Peyer's patch (tissue), 4 donors: ENCODE measurements at regions not wholly inside any gene's neighbourhood (a gene's known extent, or its start where the extent isn't known, plus 50 kb on each side); places are given as distances from the start of the nearest gene placed in this dataset.

Experiments
- POLR2A ChIP-seq, 2 donors: fragments of 450-650 bp; IDR thresholded peaks; one replicate each; pipeline ENCODE4 v1.5.1; 2017; ENCODE audit warnings: antibody characterized with exemption in 2 of 2, mild to moderate bottlenecking in 2 of 2, moderate library complexity in 2 of 2
- TF ChIP-seq, protein P1 (sequence below), 6 experiments: fragments of 450-650 bp in 4 of 6; fragments of 200-600 bp in 2 of 6; sonication (generic) in 1 of 6; IDR thresholded peaks; one replicate each; pipeline ENCODE4 v1.5.1; 2017 to 2019; ENCODE audit warnings: antibody characterized with exemption in 6 of 6, mild to moderate bottlenecking in 3 of 6, moderate library complexity in 1 of 6

GRCh38 chr18:47418746-47419145 is 167.3 kb upstream of the SKOR2 start:
- TF ChIP-seq, protein P1, sequence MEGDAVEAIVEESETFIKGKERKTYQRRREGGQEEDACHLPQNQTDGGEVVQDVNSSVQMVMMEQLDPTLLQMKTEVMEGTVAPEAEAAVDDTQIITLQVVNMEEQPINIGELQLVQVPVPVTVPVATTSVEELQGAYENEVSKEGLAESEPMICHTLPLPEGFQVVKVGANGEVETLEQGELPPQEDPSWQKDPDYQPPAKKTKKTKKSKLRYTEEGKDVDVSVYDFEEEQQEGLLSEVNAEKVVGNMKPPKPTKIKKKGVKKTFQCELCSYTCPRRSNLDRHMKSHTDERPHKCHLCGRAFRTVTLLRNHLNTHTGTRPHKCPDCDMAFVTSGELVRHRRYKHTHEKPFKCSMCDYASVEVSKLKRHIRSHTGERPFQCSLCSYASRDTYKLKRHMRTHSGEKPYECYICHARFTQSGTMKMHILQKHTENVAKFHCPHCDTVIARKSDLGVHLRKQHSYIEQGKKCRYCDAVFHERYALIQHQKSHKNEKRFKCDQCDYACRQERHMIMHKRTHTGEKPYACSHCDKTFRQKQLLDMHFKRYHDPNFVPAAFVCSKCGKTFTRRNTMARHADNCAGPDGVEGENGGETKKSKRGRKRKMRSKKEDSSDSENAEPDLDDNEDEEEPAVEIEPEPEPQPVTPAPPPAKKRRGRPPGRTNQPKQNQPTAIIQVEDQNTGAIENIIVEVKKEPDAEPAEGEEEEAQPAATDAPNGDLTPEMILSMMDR (IDR thresholded peaks at IDR 0.05) = no peak
- no peak for TF ChIP-seq POLR2A (IDR thresholded peaks at IDR 0.05)
